NCI-H2107 treated with DMSO at 0.1 percent for 48 hours (cell line): ENCODE measurements at regions not wholly inside any gene's neighbourhood (a gene's known extent, or its start where the extent isn't known, plus 50 kb on each side); places are given as distances from the start of the nearest gene placed in this dataset.
"Not testable (repeated sequence)": the region's sequence is repeated elsewhere in the genome, so short reads cannot be mapped to it uniquely, and the experiment has no call there.

Experiments
- DNase-seq: peaks from one replicate; lab custom pipeline; 2025; ENCODE audit not compliant: unreplicated experiment; lab: John Stamatoyannopoulos, UW

GRCh38 chr4:187046471-187046870 is 322.8 kb upstream of the FAT1 start:
- no peak for DNase-seq

GRCh38 chr4:187059021-187059420 is 335.4 kb upstream of the FAT1 start:
- DNase-seq = no peak

GRCh38 chr4:187059895-187060294 is 336.2 kb upstream of the FAT1 start:
- no peak for DNase-seq

GRCh38 chr4:187060551-187060950 is 336.9 kb upstream of the FAT1 start:
- no peak for DNase-seq

- no peak for DNase-seq
Measured at GRCh38 chr4:187063251-187063650, 339.6 kb upstream of the FAT1 start.

GRCh38 chr4:187064033-187064432 is 340.4 kb upstream of the FAT1 start:
- DNase-seq = no peak

GRCh38 chr4:187065396-187065795 is 341.7 kb upstream of the FAT1 start:
- no peak for DNase-seq

GRCh38 chr4:187065806-187066205 is 342.1 kb upstream of the FAT1 start:
- DNase-seq = no peak

- DNase-seq = no peak
Measured at GRCh38 chr4:187069398-187069797, 345.7 kb upstream of the FAT1 start.

- DNase-seq = no peak
Measured at GRCh38 chr4:187070158-187070557, 346.5 kb upstream of the FAT1 start.

- no peak for DNase-seq
Measured at GRCh38 chr4:187070740-187071139, 347.1 kb upstream of the FAT1 start.

GRCh38 chr4:187071946-187072600 is 348.4 kb upstream of the FAT1 start:
- no peak for DNase-seq

- no peak for DNase-seq
Measured at GRCh38 chr4:187073820-187074219, 350.2 kb upstream of the FAT1 start.

GRCh38 chr4:187075514-187075913 is 351.9 kb upstream of the FAT1 start:
- no peak for DNase-seq

- DNase-seq = no peak
Measured at GRCh38 chr4:187077744-187078401, 354.2 kb upstream of the FAT1 start.

GRCh38 chr4:187084701-187085100 is 361.0 kb upstream of the FAT1 start:
- DNase-seq = no peak

- DNase-seq = no peak
Measured at GRCh38 chr4:187085339-187085738, 361.7 kb upstream of the FAT1 start.

GRCh38 chr4:187086151-187086550 is 362.5 kb upstream of the FAT1 start:
- no peak for DNase-seq

GRCh38 chr4:187088070-187088799 is 364.6 kb upstream of the FAT1 start:
- DNase-seq = no peak

GRCh38 chr4:187090401-187090800 is 366.7 kb upstream of the FAT1 start:
- no peak for DNase-seq

- not testable (repeated sequence) for DNase-seq
Measured at GRCh38 chr4:187090832-187091231, 367.2 kb upstream of the FAT1 start.

GRCh38 chr4:187094144-187094543 is 370.5 kb upstream of the FAT1 start:
- DNase-seq = no peak
